SK-N-SH treated with all-trans-retinoic acid at 6 μM for 48 hours (cell line): ENCODE measurements at regions not wholly inside any gene's neighbourhood (a gene's known extent, or its start where the extent isn't known, plus 50 kb on each side); places are given as distances from the start of the nearest gene placed in this dataset.

ENCODE experiments used
- ARNTL ChIP-seq: fragments of 450-650 bp; formaldehyde crosslinking; IDR thresholded peaks from 2 replicates; pipeline ENCODE4 v1.5.0; 2020; ENCODE audit warnings: low read depth, mild to moderate bottlenecking, moderate library complexity, borderline replicate concordance
- ISL1 ChIP-seq: fragments of 250-450 bp; sonication (Bioruptor Pico); IDR thresholded peaks from 2 replicates; pipeline ENCODE4 v2.1.2; 2022; ENCODE audit warnings: mild to moderate bottlenecking, moderate library complexity
- RARB ChIP-seq: fragments of 250-450 bp; sonication (Bioruptor Pico); IDR thresholded peaks from 2 replicates; pipeline ENCODE4 v1.8.0; 2021; ENCODE audit warnings: mild to moderate bottlenecking, moderate library complexity
- TCF4 ChIP-seq: fragments of 250-450 bp; sonication (Bioruptor Pico); IDR thresholded peaks from 2 replicates; pipeline ENCODE4 v1.8.0; 2021; ENCODE audit warnings: mild to moderate bottlenecking, moderate library complexity, borderline replicate concordance
- TSHZ2 ChIP-seq: fragments of 250-450 bp; sonication (Bioruptor Pico); IDR thresholded peaks from 2 replicates; pipeline ENCODE4 v1.5.0; 2020; ENCODE audit warnings: mild to moderate bottlenecking, moderate library complexity
- ZC3H10 ChIP-seq: fragments of 250-450 bp; sonication (Bioruptor Pico); IDR thresholded peaks from 2 replicates; pipeline ENCODE4 v1.5.1; 2021; ENCODE audit warnings: mild to moderate bottlenecking, moderate library complexity
- ZNF8 ChIP-seq: fragments of 450-650 bp; formaldehyde crosslinking; IDR thresholded peaks from 2 replicates; pipeline ENCODE4 v1.5.0; 2020; ENCODE audit warnings: mild to moderate bottlenecking, moderate library complexity
- TF ChIP-seq, protein P1 (sequence below): fragments of 250-450 bp; sonication (Bioruptor Pico); IDR thresholded peaks from 2 replicates; pipeline ENCODE4 v1.5.1; 2021; ENCODE audit warnings: mild to moderate bottlenecking, moderate library complexity
- TF ChIP-seq, protein P2 (sequence below): fragments of 250-450 bp; sonication (Bioruptor Pico); IDR thresholded peaks from 2 replicates; pipeline ENCODE4 v1.8.0; 2020; ENCODE audit warnings: mild to moderate bottlenecking, moderate library complexity, borderline replicate concordance
- TF ChIP-seq, protein P3 (sequence below): fragments of 250-450 bp; sonication (Bioruptor Pico); IDR thresholded peaks from 2 replicates; pipeline ENCODE4 v1.5.1; 2020; ENCODE audit warnings: low read depth, mild to moderate bottlenecking, moderate library complexity

- TF ChIP-seq ISL1 (CRISPR knock-in tag) (no peak), ZC3H10 (CRISPR knock-in tag) (no peak), TCF4 (CRISPR knock-in tag) (no peak), ZNF8 (CRISPR knock-in tag) (no peak), TSHZ2 (CRISPR knock-in tag) (no peak), RARB (CRISPR knock-in tag) (no peak), ARNTL (CRISPR knock-in tag) (no peak)
- TF ChIP-seq, protein P1, sequence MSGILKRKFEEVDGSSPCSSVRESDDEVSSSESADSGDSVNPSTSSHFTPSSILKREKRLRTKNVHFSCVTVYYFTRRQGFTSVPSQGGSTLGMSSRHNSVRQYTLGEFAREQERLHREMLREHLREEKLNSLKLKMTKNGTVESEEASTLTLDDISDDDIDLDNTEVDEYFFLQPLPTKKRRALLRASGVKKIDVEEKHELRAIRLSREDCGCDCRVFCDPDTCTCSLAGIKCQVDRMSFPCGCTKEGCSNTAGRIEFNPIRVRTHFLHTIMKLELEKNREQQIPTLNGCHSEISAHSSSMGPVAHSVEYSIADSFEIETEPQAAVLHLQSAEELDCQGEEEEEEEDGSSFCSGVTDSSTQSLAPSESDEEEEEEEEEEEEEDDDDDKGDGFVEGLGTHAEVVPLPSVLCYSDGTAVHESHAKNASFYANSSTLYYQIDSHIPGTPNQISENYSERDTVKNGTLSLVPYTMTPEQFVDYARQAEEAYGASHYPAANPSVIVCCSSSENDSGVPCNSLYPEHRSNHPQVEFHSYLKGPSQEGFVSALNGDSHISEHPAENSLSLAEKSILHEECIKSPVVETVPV = no peak
- TF ChIP-seq, protein P2, sequence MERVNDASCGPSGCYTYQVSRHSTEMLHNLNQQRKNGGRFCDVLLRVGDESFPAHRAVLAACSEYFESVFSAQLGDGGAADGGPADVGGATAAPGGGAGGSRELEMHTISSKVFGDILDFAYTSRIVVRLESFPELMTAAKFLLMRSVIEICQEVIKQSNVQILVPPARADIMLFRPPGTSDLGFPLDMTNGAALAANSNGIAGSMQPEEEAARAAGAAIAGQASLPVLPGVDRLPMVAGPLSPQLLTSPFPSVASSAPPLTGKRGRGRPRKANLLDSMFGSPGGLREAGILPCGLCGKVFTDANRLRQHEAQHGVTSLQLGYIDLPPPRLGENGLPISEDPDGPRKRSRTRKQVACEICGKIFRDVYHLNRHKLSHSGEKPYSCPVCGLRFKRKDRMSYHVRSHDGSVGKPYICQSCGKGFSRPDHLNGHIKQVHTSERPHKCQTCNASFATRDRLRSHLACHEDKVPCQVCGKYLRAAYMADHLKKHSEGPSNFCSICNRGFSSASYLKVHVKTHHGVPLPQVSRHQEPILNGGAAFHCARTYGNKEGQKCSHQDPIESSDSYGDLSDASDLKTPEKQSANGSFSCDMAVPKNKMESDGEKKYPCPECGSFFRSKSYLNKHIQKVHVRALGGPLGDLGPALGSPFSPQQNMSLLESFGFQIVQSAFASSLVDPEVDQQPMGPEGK (CRISPR knock-in tag) = no peak
- TF ChIP-seq, protein P3, sequence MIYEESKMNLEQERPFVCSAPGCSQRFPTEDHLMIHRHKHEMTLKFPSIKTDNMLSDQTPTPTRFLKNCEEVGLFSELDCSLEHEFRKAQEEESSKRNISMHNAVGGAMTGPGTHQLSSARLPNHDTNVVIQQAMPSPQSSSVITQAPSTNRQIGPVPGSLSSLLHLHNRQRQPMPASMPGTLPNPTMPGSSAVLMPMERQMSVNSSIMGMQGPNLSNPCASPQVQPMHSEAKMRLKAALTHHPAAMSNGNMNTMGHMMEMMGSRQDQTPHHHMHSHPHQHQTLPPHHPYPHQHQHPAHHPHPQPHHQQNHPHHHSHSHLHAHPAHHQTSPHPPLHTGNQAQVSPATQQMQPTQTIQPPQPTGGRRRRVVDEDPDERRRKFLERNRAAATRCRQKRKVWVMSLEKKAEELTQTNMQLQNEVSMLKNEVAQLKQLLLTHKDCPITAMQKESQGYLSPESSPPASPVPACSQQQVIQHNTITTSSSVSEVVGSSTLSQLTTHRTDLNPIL (CRISPR knock-in tag) = no peak
These were observed 147.1 kb upstream of the RPL34 start for GRCh38 chr4:108473163-108473720.
